ENCODE measurements at regions not wholly inside any gene's neighbourhood (a gene's known extent, or its start where the extent isn't known, plus 50 kb on each side); places are given as distances from the start of the nearest gene placed in this dataset.

DNA sequence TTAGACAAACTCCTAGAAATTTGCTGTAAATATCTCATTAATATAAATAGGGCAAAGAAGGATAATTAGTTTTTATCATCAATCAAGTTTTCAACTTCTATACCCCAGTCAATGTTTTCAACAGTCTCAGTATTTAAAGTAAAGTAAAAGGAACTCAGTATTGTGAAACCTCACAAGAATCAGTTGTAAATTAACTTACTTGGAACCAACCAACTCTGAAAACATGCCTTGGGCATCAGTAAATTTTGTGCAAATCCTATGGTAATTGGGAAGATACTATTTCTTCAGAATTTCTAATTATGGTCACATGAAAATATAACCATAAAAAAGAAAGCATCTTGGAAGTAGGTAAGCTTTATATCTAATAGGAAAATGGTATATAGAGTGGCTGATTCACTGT is 1139.0 kb downstream of the TUSC7 start:
- Histone ChIP-seq H4K20me1 (replicated peaks; ENCODE audit: insufficient read depth) (no peaks in the 10 kb centered on the region), H3K36me3 (ENCODE audit: insufficient read depth) (no peaks in the 10 kb centered on the region), H3K27me3 (ENCODE audit: insufficient read depth) (no peaks in the 10 kb centered on the region), H3K4me1 (ENCODE audit: insufficient read depth) (no peaks in the 10 kb centered on the region), H3K4me3 (no peak overlapping the region), H3K27ac (ENCODE audit: low read depth) (no peak overlapping the region), H3K4me2 (no peak overlapping the region), H2AFZ (no peak overlapping the region), H3F3A (replicated peaks; ENCODE audit: low read depth) (no peaks in the 10 kb centered on the region), H3K9me2 (ENCODE audit: insufficient read depth) (no peaks in the 10 kb centered on the region), H3K79me2 (replicated peaks; ENCODE audit: insufficient read depth) (no peaks in the 10 kb centered on the region)
- ATAC-seq: no peak
- no peak for DNase-seq (ENCODE audit: low spot score)
- Mint-ChIP-seq H3K9me3 (0 out of 3 replicates have a peak, but pooled peaks cover 2% of the 10 kb centered on the region), H3K36me3 (ENCODE audit: low read depth) (no peaks in the 10 kb centered on the region; the same call in 1 of the 3 replicates), H3K27me3 (ENCODE audit: insufficient read depth, low read depth, poor library complexity) (no peaks in the 10 kb centered on the region), H3K4me1 (no peaks in the 10 kb centered on the region), H3K27ac (no peak overlapping the region), H3K4me3 (no peak overlapping the region)
- TF ChIP-seq EZH2phosphoT487 (IDR thresholded peaks at IDR 0.05; ENCODE audit: unreplicated experiment): no peak
- no peak for TF ChIP-seq POLR2AphosphoS5 (IDR thresholded peaks at IDR 0.05; ENCODE audit: low read depth)
- TF ChIP-seq ETS1 (IDR thresholded peaks at IDR 0.05): no peak
- no peak for TF ChIP-seq JUNB (IDR thresholded peaks at IDR 0.05; ENCODE audit: unreplicated experiment)
- TF ChIP-seq EZH2 (IDR thresholded peaks at IDR 0.05; ENCODE audit: low read depth, unreplicated experiment): no peak
- no peak for TF ChIP-seq ZNF462 (CRISPR knock-in tag; IDR thresholded peaks at IDR 0.05)
- TF ChIP-seq STAT1 (IDR thresholded peaks at IDR 0.05; ENCODE audit: unreplicated experiment): no peak
- no peak for TF ChIP-seq ZNF331 (CRISPR knock-in tag; IDR thresholded peaks at IDR 0.05; ENCODE audit: low read depth)
- TF ChIP-seq CREB1 (CRISPR knock-in tag; IDR thresholded peaks at IDR 0.05; ENCODE audit: low read depth): no peak
- TF ChIP-seq, protein P1, sequence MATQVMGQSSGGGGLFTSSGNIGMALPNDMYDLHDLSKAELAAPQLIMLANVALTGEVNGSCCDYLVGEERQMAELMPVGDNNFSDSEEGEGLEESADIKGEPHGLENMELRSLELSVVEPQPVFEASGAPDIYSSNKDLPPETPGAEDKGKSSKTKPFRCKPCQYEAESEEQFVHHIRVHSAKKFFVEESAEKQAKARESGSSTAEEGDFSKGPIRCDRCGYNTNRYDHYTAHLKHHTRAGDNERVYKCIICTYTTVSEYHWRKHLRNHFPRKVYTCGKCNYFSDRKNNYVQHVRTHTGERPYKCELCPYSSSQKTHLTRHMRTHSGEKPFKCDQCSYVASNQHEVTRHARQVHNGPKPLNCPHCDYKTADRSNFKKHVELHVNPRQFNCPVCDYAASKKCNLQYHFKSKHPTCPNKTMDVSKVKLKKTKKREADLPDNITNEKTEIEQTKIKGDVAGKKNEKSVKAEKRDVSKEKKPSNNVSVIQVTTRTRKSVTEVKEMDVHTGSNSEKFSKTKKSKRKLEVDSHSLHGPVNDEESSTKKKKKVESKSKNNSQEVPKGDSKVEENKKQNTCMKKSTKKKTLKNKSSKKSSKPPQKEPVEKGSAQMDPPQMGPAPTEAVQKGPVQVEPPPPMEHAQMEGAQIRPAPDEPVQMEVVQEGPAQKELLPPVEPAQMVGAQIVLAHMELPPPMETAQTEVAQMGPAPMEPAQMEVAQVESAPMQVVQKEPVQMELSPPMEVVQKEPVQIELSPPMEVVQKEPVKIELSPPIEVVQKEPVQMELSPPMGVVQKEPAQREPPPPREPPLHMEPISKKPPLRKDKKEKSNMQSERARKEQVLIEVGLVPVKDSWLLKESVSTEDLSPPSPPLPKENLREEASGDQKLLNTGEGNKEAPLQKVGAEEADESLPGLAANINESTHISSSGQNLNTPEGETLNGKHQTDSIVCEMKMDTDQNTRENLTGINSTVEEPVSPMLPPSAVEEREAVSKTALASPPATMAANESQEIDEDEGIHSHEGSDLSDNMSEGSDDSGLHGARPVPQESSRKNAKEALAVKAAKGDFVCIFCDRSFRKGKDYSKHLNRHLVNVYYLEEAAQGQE (IDR thresholded peaks at IDR 0.05; ENCODE audit: unreplicated experiment): no peak
- no peak for TF ChIP-seq ZNF114 (CRISPR knock-in tag; IDR thresholded peaks at IDR 0.05)
- TF ChIP-seq CTCF (conservative IDR thresholded peaks at IDR 0.05; ENCODE audit: low read depth in 2 of 2): no peak
- TF ChIP-seq NANOG (IDR thresholded peaks at IDR 0.05; ENCODE audit: borderline replicate concordance): no peak

Measured in GM23338 (cell line).